GM12864 (cell line): ENCODE measurements at regions not wholly inside any gene's neighbourhood (a gene's known extent, or its start where the extent isn't known, plus 50 kb on each side); places are given as distances from the start of the nearest gene placed in this dataset.

Source experiments
- DNase-seq: peaks from one replicate; pipeline ENCODE4 v3.0.0-alpha.2; 2011; ENCODE audit warnings: low read depth
- H3K4me3 ChIP-seq: 2 replicates; pipeline ENCODE4 v1.5.1; 2011; ENCODE audit warnings: mild to moderate bottlenecking, low read depth, low read length, control low read depth
- CTCF ChIP-seq: IDR thresholded peaks from 2 replicates; pipeline ENCODE4 v1.5.1; 2011; ENCODE audit warnings: low read depth, mild to moderate bottlenecking, moderate library complexity, low read length, control low read depth, inconsistent platforms; ENCODE audit errors: missing control alignments

DNA sequence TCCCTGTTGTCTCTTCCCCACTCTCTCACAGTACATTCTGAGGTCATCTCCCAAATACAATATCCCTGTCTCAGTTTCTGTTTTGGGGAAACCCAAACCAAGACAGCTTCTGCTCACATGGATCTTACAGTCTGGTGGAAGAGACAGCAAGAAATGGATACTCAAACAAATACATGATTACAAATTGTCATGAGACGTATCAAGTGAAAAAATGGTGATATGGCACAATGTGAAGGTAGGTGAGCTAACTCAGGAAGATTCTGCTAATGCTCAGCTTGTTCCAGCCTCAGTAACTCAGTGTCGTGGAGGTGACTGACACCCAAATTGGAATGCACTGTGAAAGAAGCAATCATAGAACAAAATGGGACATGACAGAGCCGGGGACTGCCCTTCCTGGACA lies 68.3 kb downstream of the CHST1 start:
- no peak for DNase-seq
- TF ChIP-seq CTCF = no peak
- no peak overlapping the region for H3K4me3 ChIP-seq

- no peak for TF ChIP-seq CTCF
- no peak overlapping the region for H3K4me3 ChIP-seq
- no peak for DNase-seq
These were observed 68.9 kb downstream of the CHST1 start for GRCh38 chr11:45596571-45596970.

DNA sequence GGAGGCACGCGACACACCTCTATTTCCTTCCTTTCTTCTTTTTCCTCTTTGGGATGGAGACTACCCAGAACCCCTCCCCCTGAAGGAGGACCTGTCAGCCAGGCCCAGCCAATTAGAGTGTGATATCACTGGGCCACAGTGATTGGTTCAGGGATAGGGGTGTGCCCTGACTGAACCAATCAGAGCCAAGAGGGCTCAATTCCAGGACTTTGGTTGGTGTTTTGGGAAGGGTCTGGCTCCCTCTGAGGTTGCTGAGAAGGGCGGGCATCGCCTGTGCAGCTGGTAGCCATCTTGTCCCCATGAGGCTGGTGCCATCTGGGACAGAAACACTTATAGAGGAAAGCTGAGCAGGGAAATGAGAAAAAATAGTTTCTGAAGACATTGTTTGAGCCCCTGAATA lies 71.4 kb downstream of the CHST1 start:
- H3K4me3 ChIP-seq = no peak overlapping the region
- no peak for TF ChIP-seq CTCF
- DNase-seq = no peak

GRCh38 chr11:45592636-45593035 lies 72.8 kb downstream of the CHST1 start:
- no peak for DNase-seq
- no peak overlapping the region for H3K4me3 ChIP-seq
- no peak for TF ChIP-seq CTCF

GRCh38 chr11:45590743-45591142 lies 74.7 kb downstream of the CHST1 start:
- DNase-seq = no peak
- no peak overlapping the region for H3K4me3 ChIP-seq
- no peak for TF ChIP-seq CTCF

GRCh38 chr11:45585205-45585604 lies 80.2 kb downstream of the CHST1 start:
- DNase-seq = no peak
- no peak overlapping the region for H3K4me3 ChIP-seq
- no peak for TF ChIP-seq CTCF

DNA sequence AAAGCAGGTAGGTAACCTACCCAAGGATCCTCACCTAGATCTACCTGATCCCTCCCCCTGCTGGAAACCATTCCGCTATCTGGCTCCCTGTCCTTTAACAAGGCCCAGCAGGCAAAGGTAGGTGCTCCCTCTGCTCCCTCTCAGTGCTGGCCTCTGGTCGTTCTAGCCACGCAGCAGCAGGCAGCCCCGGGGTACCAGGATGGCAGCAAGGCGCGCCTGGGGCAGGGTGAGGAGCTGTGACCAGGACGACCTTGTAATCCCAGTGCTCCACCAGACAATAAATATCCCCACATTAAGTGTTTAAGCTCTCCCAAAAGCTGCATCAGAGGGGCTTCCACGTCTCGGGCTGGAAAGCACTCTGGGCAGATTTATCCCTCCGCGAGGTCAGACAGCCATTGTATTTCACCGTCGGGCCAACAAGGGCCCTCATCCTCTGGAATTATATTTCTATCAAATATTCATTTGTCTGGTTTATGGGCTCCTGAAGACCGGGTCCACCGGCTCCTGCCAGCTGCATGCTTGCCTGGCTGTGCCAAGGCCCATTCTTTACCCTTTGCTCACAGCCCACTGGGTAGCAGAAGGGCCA lies 81.3 kb downstream of the CHST1 start:
- H3K4me3 ChIP-seq = no peak overlapping the region
- DNase-seq = no peak
- TF ChIP-seq CTCF = no peak
